ENCODE measurements at regions not wholly inside any gene's neighbourhood (a gene's known extent, or its start where the extent isn't known, plus 50 kb on each side); places are given as distances from the start of the nearest gene placed in this dataset.

DNA sequence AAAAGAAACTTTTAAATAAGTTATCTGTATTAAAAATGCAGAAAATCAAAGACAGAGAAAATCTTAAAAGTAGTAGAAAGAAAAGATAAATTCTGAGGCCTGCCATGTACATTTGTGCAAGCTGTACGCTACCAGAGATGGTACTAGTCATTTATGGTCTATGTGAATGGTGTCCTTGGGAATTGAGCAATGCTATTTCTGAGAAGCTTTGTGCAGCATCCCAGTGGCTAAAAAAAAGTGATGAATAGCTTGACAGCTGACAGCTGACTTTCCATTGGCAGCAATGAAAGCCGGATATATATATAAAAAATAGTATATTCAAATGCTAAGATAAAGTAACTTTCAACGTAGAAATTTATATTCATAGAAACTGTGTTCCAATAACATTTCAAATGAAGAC, 58.8 kb upstream of the KCTD3 start:
- TF ChIP-seq, protein P1, sequence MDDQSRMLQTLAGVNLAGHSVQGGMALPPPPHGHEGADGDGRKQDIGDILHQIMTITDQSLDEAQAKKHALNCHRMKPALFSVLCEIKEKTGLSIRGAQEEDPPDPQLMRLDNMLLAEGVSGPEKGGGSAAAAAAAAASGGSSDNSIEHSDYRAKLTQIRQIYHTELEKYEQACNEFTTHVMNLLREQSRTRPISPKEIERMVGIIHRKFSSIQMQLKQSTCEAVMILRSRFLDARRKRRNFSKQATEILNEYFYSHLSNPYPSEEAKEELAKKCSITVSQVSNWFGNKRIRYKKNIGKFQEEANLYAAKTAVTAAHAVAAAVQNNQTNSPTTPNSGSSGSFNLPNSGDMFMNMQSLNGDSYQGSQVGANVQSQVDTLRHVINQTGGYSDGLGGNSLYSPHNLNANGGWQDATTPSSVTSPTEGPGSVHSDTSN (CRISPR knock-in tag; IDR thresholded peaks at IDR 0.05): no peak
- TF ChIP-seq, protein P2, sequence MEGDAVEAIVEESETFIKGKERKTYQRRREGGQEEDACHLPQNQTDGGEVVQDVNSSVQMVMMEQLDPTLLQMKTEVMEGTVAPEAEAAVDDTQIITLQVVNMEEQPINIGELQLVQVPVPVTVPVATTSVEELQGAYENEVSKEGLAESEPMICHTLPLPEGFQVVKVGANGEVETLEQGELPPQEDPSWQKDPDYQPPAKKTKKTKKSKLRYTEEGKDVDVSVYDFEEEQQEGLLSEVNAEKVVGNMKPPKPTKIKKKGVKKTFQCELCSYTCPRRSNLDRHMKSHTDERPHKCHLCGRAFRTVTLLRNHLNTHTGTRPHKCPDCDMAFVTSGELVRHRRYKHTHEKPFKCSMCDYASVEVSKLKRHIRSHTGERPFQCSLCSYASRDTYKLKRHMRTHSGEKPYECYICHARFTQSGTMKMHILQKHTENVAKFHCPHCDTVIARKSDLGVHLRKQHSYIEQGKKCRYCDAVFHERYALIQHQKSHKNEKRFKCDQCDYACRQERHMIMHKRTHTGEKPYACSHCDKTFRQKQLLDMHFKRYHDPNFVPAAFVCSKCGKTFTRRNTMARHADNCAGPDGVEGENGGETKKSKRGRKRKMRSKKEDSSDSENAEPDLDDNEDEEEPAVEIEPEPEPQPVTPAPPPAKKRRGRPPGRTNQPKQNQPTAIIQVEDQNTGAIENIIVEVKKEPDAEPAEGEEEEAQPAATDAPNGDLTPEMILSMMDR (tag by site-specific recombination; IDR thresholded peaks at IDR 0.05): no peak
- TF ChIP-seq ZBTB21 (tag by site-specific recombination; IDR thresholded peaks at IDR 0.05) (no peak), ZBTB7A (tag by site-specific recombination; IDR thresholded peaks at IDR 0.05; ENCODE audit: low read depth) (no peak)
- TF ChIP-seq, protein P3, sequence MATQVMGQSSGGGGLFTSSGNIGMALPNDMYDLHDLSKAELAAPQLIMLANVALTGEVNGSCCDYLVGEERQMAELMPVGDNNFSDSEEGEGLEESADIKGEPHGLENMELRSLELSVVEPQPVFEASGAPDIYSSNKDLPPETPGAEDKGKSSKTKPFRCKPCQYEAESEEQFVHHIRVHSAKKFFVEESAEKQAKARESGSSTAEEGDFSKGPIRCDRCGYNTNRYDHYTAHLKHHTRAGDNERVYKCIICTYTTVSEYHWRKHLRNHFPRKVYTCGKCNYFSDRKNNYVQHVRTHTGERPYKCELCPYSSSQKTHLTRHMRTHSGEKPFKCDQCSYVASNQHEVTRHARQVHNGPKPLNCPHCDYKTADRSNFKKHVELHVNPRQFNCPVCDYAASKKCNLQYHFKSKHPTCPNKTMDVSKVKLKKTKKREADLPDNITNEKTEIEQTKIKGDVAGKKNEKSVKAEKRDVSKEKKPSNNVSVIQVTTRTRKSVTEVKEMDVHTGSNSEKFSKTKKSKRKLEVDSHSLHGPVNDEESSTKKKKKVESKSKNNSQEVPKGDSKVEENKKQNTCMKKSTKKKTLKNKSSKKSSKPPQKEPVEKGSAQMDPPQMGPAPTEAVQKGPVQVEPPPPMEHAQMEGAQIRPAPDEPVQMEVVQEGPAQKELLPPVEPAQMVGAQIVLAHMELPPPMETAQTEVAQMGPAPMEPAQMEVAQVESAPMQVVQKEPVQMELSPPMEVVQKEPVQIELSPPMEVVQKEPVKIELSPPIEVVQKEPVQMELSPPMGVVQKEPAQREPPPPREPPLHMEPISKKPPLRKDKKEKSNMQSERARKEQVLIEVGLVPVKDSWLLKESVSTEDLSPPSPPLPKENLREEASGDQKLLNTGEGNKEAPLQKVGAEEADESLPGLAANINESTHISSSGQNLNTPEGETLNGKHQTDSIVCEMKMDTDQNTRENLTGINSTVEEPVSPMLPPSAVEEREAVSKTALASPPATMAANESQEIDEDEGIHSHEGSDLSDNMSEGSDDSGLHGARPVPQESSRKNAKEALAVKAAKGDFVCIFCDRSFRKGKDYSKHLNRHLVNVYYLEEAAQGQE (tag by site-specific recombination; IDR thresholded peaks at IDR 0.05): no peak
- TF ChIP-seq, protein P4, sequence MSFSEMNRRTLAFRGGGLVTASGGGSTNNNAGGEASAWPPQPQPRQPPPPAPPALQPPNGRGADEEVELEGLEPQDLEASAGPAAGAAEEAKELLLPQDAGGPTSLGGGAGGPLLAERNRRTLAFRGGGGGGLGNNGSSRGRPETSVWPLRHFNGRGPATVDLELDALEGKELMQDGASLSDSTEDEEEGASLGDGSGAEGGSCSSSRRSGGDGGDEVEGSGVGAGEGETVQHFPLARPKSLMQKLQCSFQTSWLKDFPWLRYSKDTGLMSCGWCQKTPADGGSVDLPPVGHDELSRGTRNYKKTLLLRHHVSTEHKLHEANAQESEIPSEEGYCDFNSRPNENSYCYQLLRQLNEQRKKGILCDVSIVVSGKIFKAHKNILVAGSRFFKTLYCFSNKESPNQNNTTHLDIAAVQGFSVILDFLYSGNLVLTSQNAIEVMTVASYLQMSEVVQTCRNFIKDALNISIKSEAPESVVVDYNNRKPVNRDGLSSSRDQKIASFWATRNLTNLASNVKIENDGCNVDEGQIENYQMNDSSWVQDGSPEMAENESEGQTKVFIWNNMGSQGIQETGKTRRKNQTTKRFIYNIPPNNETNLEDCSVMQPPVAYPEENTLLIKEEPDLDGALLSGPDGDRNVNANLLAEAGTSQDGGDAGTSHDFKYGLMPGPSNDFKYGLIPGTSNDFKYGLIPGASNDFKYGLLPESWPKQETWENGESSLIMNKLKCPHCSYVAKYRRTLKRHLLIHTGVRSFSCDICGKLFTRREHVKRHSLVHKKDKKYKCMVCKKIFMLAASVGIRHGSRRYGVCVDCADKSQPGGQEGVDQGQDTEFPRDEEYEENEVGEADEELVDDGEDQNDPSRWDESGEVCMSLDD (tag by site-specific recombination; IDR thresholded peaks at IDR 0.05): no peak

All from HEK293 (cell line).